ENCODE measurements at regions not wholly inside any gene's neighbourhood (a gene's known extent, or its start where the extent isn't known, plus 50 kb on each side); places are given as distances from the start of the nearest gene placed in this dataset.
"Not testable (repeated sequence)": the region's sequence is repeated elsewhere in the genome, so short reads cannot be mapped to it uniquely, and the experiment has no call there.

GRCh38 chr10:9140373-9140772 lies 1085.9 kb downstream of the GATA3 start:
- Histone ChIP-seq H3K4me3 (no peak overlapping the region), H3K27ac (no peak overlapping the region), H3K4me1 (ENCODE audit: low read depth) (peaks cover 8% of the 10 kb centered on the region), H3K27me3 (no peaks in the 10 kb centered on the region), H3K9me3 (ENCODE audit: low read depth) (no peaks in the 10 kb centered on the region), H3K36me3 (no peaks in the 10 kb centered on the region)
- peak in 1 of 2 donors; percentile 15 for DNase-seq (ENCODE audit: low read depth in 1 of 2, low spot score in 1 of 2)
- no peak for TF ChIP-seq CTCF (IDR thresholded peaks at IDR 0.05; ENCODE audit: low read depth, low read length)

- H3K27me3 ChIP-seq, result peaks cover 7% of the 10 kb centered on the region
- H3K4me1 ChIP-seq (ENCODE audit: low read depth), result peaks cover 6% of the 10 kb centered on the region
- DNase-seq (ENCODE audit: low read depth in 1 of 2, low spot score in 1 of 2), result no peak
These were observed 1093.0 kb downstream of the GATA3 start for GRCh38 chr10:9147475-9147874.

GRCh38 chr10:9149134-9149533 lies 1094.6 kb downstream of the GATA3 start:
- Histone ChIP-seq H3K36me3 (no peaks in the 10 kb centered on the region), H3K27ac (no peak overlapping the region), H3K27me3 (peaks cover 7% of the 10 kb centered on the region), H3K9me3 (ENCODE audit: low read depth) (no peaks in the 10 kb centered on the region), H3K4me3 (no peak overlapping the region), H3K4me1 (ENCODE audit: low read depth) (peaks cover 6% of the 10 kb centered on the region)
- DNase-seq (ENCODE audit: low read depth in 1 of 2, low spot score in 1 of 2), result no peak
- TF ChIP-seq CTCF (IDR thresholded peaks at IDR 0.05; ENCODE audit: low read depth, low read length), result no peak

More at GRCh38 chr10:9147475-9147874, 1093.0 kb downstream of the GATA3 start:
- H3K4me3 ChIP-seq, result no peak overlapping the region
- H3K9me3 ChIP-seq (ENCODE audit: low read depth), result no peaks in the 10 kb centered on the region
- no peaks in the 10 kb centered on the region for H3K36me3 ChIP-seq
- H3K27ac ChIP-seq, result no peak overlapping the region
- TF ChIP-seq CTCF (IDR thresholded peaks at IDR 0.05; ENCODE audit: low read depth, low read length), result no peak

- H3K4me3 ChIP-seq; H3K27me3 ChIP-seq; H3K4me1 ChIP-seq (ENCODE audit: low read depth); H3K27ac ChIP-seq; H3K36me3 ChIP-seq; H3K9me3 ChIP-seq (ENCODE audit: low read depth); DNase-seq (ENCODE audit: low read depth in 1 of 2, low spot score in 1 of 2): not testable (repeated sequence)
These were observed 1098.6 kb downstream of the GATA3 start for GRCh38 chr10:9153057-9153456.

GRCh38 chr10:9157656-9158055 lies 1103.2 kb downstream of the GATA3 start:
- no peak overlapping the region for H3K27ac ChIP-seq
- H3K9me3 ChIP-seq (ENCODE audit: low read depth), result no peaks in the 10 kb centered on the region
- no peaks in the 10 kb centered on the region for H3K4me1 ChIP-seq (ENCODE audit: low read depth)
- H3K27me3 ChIP-seq, result no peaks in the 10 kb centered on the region
- DNase-seq (ENCODE audit: low read depth in 1 of 2, low spot score in 1 of 2), result no peak
- no peak for TF ChIP-seq CTCF (IDR thresholded peaks at IDR 0.05; ENCODE audit: low read depth, low read length)
- H3K4me3 ChIP-seq, result no peak overlapping the region
- H3K36me3 ChIP-seq, result no peaks in the 10 kb centered on the region

GRCh38 chr10:9158675-9159074 lies 1104.2 kb downstream of the GATA3 start:
- Histone ChIP-seq H3K27ac (no peak overlapping the region), H3K27me3 (no peaks in the 10 kb centered on the region), H3K4me3 (no peak overlapping the region), H3K4me1 (ENCODE audit: low read depth) (no peaks in the 10 kb centered on the region), H3K36me3 (no peaks in the 10 kb centered on the region), H3K9me3 (ENCODE audit: low read depth) (no peaks in the 10 kb centered on the region)
- no peak for TF ChIP-seq CTCF (IDR thresholded peaks at IDR 0.05; ENCODE audit: low read depth, low read length)
- no peak for DNase-seq (ENCODE audit: low read depth in 1 of 2, low spot score in 1 of 2)
